ENCODE measurements at regions not wholly inside any gene's neighbourhood (a gene's known extent, or its start where the extent isn't known, plus 50 kb on each side); places are given as distances from the start of the nearest gene placed in this dataset.

DNA sequence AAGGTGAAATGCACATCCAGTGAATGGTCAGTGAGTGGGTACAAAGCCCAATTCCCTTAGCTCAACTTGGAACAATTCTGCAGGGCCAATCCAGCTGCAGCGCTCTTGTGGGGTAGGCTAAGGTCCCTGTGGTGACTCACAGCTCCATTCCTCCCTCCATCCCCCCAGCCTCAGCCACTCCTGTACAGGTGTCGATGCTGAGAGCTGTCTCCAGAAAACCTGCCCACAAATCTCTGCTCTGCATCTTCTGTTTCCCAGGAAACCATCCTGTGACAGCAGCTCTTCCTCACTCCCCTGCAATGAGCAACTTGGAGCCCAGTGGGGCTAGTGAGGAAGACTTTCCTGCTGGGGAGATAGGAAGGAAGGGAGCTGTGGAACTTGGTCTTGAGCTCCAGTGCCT, 244.7 kb upstream of the GPR26 start:
- DNase-seq: no peak

DNA sequence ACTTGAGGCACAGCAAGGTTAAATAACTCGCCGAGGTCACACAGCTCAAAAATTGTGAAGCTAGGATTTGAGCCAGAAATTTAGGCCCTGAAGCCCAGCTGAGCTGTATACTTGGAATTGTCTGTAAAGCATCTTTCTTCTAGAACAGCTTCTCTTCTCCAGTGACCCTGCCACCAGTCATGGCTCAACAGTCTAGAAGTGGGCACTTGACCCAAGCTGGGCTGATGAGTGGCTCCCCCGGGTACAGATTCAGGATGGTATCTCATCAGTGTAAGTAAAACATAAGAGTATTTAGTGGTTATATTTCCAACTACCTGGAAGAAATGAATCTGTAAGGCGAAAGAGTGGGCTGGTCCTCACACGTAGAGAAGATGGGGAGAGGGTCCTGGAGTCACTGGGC, 243.9 kb upstream of the GPR26 start:
- no peak for DNase-seq

DNA sequence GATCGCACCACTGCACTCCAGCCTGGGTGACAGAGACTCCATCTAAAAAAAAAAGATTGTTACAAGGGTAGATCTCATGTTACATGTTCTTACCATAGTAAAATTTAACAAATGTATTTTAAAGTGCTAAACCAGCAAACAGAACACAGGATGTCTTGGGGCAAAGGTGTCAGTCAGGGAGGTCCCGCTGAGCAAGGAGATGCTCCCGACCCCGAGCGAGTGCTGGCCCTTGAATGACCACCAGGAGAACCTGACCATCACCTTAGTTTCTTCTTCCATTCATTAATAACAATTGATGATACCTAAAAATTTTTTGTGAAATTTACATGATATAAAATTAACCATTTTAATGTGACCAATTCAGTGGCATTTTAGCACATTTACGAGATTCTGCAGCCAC, 241.6 kb upstream of the GPR26 start:
- no peak for DNase-seq

DNA sequence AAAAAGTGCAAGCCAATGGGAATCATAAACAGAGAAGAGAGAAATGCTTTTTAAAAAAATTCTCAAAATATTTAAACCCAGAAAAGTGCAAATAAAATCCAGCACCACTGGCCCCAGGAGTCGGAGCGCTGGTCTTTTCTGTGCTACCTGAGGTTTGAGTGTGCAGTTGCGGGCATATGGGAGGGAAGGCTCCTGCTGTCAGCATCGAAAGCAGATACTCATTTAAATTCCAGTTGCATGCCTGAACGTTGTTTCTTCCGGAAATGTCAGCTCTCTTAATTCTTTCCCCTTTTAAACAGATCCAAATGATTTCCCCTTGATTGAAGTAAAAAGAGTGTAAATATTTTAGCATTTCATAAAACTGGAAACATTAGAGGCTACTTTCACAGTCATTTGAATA, 240.5 kb upstream of the GPR26 start:
- no peak for DNase-seq

DNA sequence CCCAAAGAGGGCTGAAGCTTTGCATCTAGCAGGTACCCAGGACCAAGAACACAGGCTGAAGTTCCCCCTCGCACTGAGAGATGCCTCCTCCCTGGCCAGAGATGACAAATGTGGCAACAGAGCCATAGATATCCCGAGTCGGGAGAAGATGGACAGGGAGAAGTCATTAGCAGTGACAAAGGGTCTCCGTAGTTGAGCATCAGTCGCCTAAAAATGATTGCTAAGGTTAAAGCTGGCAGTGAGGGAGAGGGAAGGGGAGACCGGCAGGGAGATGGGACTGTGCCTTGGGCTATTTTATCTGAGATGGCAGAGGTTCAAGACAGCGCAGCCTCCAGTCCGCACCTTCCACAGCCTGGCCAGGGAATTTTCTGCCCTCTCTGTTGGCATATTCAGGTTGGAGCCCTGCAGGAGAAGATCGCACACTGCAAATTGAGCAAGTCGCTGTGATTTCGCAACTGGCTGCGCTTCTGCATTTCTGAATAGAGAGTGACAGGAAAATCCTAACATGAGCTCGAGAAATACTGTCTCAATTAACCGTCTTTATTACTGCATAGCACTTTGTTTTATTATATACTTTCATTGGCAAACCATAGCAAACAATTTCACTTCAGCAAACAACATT, 238.9 kb upstream of the GPR26 start:
- DNase-seq: no peak

DNA sequence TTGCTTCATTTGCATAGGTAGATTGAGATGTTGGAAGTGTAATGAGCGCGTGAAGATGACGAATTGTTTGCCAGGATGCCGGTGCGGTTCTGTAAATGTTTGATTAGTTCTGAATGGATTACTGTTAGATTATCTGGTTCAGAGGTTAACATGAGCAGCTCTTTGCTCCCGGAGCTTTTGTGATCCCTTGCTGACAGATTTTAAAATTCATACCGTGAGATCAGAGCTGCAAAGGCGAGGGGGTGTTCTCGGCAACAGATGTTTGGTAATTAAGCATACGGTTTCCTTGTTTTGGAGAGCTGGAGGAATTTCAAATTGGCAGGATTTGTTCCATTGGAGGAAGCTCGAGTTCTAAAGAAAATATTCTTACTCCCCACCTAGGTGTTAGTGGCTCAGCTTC, 237.8 kb upstream of the GPR26 start:
- no peak for DNase-seq

DNA sequence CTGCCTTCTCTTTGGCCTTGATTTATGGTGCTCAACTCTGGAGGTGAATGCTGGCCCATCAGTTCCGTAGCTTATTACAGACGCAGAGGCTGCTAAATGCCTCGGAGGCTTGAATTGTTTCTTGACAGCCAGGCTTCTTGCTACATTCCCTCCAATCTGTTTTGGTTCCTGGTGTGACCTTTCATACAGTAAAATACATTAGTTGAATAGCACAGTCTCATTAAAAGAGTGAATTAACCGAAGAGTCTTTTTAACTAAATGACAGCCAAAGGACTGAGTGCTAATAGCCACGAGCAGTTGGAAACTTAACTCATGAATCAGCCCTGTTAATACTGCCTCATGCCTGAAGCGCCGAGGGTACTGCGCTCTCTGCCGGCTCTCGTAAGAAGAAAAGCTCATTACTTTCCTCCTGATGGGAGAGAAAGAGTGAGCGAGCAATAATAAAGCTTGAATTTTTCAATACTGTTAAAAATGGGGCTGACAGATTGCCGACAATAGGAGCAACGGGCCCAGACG, 236.4 kb upstream of the GPR26 start:
- DNase-seq: no peak

DNA sequence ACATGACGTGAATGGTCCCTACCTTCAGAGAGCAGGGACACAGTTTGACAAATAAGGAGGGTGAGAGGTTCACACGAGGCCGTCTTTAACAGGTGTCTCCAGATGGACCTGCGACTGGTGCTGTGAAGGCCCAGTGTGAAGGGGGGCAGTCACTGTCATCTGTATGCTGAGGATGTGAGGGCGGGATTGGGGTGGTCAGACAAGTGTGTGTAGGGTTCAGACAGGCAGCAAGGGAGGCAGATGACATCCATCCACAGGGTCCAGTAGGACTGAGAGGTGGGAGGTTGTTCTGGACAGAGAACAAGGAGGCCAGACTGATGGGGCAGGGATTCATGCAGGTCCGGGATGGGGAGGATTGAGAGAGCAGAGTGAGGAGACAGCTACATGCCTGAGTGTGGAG, 232.6 kb upstream of the GPR26 start:
- no peak for DNase-seq

DNA sequence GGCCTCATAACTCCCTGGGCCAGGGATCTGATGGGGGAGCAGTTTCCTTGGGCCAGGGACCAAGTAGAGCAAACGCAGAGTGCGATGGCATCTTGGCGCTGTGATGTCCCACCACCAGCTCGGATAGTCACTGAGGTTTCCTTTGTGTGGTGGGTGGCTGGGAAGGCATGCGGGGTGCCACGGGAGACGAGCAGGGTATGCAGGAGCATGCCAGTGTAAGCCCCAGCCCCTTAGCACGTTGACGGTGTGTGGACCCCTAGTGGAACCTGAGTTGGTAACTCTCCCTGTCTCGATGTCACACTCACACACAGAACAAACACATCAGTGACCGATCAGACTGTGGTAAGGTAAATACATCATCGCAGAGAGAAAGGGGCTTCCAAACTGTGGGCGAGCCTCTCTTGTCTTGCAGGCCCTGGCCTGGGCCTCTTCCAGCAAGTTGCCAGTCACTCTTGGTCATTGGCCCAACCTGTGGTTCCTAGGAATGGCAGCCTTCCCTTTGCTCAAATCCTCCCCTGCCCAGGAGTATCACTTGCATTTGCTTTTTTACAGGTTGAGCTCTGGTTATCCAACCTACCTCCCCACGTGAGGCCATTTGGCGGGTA, 231.6 kb upstream of the GPR26 start:
- DNase-seq: no peak

DNA sequence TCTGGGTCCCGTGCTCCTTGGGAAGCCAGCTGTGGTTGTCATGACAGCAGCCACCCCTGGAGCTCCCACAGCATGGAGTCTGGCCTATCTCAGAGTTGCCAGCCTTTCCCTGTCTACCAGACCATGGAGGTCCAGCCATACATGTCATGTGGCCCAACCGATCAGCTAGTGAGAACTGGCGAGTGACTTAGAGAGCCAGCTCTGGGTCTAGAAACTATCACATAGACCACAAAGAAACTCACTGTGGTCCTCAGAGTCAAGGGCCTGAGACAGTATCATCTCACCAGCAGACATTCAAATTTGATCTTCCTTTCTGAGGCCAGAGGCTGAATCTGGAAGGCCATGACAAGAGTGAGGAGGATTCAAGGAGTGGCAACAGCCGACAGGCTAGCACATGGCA, 223.3 kb upstream of the GPR26 start:
- no peak for DNase-seq

DNA sequence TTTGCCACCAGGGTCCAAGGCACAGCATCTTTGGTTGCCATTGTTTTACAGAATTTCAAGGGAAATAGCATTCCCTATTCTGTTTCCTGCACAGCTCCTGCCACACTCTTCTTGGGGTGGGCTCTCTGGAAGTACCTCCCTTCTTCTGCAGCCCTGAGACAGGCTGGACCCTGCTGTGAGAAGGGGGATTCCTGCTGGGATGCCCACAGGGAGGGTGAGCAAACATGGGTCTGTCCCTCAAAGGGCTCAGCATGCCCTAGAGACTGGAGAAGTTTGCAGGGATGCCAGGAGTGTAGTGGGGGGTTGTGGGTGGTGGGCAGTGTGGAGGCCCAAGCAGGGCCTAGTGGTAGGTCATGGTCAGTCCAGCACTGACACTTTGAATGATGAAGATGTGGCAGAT, 222.2 kb upstream of the GPR26 start:
- DNase-seq: no peak

DNA sequence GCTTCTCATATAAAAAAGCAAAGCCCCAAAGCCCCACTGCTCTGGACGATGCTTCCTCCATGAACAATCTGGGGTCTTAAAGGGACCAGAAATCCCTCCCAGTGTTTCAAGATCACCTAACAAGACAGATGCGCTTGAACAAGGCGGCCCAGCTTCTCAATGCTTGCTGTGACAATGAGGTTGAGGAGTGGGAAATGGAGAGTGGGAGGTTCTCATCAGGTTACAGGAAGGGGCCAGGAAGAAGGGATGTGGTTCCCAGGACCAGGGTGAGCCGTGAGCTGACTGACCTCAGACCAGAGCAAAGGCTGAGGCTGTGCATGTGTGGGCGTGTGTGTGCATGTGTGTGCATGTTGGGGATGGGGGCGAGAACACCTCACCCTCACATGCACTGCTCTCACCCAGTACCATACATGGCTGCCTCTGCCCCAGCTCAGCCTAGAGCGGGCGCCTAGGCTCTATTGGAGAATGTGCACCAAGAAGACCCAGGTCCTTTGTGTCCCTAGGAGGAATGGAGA, 220.8 kb upstream of the GPR26 start:
- no peak for DNase-seq

DNA sequence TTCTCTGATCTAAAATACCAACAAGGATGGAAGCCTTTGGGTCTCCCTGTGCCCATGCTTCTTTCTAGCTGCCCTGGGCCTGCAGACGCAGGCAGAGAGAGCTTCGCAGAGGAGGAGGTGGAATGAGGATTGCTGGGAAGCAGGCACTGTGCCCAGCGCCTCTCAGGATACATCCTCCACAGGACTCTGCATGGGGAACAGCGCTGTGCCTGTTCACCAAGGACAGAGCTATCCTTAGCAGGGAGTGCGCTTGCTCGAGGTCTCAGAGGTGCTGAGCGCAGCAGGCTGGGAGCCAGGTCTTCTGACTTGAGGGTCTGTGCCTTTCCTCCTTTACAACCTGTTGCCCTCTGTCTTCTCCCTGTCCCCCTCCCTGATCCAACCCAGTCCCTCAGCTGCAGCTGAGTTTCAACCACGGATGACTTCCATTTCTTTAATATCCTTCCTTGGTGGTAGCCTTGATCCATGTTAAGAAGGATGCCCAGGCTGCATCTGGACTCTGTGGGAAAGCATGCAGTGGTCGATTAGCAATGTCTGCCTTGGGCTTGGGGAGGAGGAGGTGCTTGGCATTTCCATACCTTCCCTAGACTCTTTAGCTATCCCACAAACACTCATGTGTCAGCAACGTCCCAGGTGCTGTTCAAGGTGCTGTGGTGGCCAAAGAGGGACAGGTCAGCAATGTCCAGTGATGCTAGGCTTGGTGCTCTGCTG, 219.6 kb upstream of the GPR26 start:
- no peak for DNase-seq

DNA sequence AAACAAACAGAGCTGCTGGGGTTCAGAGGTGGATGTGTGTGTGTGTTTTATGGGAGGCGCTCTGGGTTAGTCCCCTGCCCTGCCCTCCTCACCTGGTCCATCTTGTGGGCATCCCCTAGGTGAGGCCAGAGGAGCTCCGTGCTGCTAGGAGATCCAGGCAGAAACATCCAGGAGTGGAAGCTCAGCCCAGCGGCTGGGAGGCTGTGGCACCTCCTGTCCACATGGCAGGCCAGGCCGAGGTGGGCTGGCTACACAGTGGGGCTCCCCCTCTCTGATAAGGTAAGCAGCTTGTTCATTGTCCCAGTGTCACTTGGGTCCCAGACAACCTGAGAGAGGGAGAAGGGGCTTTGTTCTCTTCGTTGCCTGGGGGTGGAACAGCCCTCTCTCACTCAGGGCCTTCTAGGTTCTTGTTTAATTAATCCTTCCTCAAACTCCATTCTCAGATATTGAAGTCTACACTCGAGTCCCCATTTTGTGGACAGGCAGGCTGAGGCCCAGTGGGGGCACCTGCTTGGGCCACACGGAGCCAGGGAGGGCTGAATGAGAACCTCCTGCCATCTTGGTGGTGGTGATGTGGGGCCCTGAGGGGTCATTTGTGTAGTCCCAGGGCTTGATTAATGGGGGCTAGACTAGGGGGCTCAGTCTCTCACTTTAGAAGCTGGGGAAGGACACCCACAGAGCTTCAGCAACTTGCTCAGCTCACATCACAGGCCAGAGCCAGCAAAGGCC, 216.8 kb upstream of the GPR26 start:
- DNase-seq: no peak

DNA sequence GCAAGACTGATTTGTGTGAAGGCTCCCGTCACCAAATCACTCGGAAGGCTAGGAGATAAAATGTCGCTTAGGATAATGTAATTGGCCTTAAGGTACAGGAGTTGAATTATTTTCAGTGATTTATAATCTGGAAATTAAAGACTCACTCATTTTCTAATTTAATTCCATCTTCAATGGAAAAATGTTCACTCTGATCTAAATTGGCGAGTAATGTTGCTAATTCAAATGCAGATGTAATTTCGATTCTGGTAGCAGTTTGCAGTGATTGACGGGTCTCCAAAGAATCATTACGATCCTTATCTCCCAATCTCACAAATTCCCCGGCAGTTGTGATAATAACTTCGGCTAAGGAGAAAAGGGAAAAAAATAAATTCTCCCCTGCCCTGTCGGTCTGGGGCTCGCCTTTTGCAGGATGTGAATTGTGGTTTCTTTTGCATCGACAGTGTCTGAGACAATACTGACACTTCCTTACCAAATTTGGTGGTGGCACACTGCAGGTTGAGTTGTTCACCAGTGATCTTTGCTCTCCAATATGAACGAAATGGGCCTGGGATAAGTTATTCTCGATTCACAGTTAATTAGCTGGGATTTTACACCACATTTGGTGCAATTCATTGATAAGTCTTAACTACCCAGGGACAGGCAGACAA, 215.1 kb upstream of the GPR26 start:
- DNase-seq: no peak

DNA sequence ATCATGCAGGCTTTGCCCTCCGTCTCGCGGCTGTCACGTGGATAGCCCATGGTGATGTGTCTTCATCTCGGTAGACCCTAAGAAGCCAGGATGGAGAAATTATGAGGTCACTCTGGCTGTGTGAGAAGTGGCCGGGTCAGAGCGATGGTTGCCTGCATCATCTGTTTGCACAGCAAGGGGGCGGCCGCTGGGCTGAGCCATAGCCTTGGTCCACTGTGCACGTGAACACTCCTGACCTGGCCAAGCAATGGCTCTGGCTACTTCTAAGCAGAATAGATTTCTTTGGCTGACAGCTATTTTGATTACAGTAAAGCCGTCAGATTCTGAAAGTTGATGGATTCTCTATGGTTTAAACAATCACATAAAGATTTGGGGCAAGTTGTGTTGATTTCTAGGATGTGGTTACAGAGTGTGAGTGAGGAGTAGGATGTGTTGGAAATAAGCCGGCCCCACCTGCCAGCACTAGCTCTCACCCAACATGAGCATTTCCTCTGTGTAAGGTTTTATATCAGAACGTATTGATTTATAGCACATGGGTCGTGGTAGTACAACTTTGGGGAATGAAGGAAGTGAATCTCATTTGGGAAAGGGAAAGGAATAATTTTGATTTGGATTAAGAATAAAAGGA, 214.4 kb upstream of the GPR26 start:
- DNase-seq: no peak

DNA sequence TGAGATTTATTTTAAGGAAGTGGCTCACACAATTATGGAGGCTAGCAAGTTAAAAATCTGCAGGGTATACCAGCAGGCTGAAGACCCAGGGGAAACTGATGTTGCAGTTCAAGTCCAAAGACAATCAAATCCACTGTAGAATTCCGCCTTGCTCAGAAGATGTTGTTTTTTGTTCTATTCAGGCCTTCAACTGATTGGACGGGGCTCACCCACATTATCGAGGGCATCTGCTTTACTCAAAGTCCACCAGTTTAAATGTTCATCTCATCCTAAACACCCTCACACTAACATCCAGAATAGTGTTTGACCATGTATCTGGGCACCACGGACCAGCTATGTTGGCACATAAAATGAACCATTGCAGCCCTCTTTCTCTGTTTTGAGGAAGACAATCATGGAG, 211.2 kb upstream of the GPR26 start:
- DNase-seq: no peak

DNA sequence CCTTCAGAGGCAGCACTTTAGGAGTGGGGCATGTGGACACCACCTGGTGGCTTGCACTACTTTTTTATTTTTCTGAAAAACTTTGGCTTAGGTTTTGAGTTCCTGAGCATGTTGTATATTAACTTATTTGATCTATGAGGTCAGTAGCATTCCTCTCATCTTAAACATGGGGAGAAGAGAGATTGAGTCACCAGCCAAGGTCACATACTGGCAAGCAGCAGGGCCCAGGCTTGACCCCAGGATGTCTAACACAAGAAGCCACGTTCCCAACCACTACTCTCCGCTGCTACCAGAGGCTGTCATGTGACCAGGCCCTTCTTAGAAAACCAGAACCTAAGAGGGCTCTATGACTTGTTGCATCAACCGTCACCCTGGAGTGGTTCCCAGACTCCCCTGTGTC, 210.3 kb upstream of the GPR26 start:
- DNase-seq: no peak

DNA sequence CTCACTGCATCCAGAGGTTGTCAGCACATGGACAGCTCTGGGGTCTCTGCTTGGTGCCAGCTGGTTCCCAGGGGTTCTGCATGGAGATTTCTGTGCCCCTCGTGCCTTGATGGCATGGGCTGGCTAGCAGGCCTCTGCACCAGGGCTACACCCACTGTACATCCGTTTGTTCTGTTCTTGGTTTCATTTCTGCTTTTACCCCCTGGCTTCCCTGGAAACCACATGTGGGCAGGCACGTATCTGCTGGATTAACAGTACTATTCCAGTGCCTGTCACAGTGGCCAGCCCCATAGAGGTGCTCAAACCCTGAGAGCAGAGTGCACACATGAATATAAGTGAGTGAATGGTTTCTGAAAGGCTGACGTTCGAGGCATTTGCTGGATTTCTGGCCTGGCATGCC, 207.2 kb upstream of the GPR26 start:
- DNase-seq: no peak

DNA sequence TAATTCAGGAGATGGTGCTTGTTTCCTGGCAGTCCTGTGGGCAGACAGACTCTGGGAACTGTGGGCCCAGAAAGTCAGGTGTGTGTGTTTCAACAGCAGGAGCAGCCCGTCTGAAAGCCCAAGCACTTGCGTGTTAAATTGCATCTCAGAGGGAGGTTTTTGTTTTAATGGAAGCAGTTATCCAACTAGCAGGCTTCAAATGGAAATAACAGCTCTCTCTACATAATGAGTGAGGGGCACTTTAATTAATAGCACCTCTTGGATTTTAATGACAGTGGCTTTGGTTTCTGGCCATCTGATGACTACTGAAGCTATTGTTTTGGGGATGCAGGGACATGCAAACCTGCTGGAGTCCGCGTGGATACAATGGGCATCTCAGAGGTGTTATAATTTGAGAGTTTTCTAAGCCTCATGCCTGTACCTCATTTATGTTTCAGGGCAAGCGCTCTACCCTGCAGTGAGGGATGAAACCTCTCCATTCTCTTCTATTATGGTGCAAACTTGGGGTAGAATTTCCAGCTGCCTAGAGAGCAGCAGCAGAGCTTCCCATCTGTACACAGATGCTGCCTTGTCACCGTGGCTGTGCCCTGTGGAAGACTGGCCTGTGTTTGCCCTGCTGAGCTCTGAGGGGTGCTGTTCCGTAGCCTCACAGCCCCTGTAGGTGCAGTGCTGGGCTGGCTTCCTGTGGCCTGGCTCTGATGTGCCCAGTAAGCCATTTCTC, 206.6 kb upstream of the GPR26 start:
- DNase-seq: no peak

DNA sequence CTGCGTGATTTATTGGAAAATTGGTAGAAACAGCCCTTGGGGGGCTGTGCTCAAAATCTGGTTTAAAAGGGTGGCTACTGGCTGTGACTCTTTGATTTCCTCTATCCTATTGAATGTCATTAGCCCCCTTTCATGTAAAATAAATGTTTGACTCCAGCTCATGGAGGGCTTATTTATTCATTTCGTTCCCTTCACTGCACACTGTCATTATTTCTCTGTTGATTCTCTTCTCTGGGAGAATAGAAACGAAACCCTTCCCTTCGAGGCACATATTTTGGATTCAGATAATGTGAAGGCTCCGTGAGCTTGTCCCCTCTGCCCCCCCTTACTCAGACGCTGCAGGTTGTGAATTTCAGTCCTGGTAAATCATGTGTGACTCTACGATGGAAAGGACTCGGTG, 203.9 kb upstream of the GPR26 start:
- no peak for DNase-seq

DNA sequence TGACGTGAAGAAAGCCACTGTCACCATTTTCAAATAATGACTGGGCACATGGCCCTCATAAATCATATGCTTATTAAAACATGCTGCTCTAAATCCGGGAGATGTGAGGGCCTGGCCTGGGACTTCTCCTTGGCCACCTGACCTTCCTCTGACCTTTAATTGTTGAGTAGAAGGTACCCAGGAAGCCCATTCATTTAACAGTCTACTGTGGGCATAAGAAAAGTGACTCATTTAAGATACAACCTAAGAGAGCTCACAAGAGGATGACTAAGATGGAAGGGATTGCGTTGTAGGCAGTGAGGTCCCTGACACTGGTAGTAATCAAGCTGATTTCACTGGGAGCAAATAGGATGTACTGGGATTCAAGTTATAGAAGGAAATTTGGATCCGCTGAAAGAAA, 203.4 kb upstream of the GPR26 start:
- no peak for DNase-seq
